Neural progenitor cell (in vitro differentiated cells): ENCODE measurements at regions not wholly inside any gene's neighbourhood (a gene's known extent, or its start where the extent isn't known, plus 50 kb on each side); places are given as distances from the start of the nearest gene placed in this dataset.

ENCODE experiments used
- EZH2 ChIP-seq: fragments of 200-600 bp; sonication (generic); IDR thresholded peaks from 2 replicates; pipeline ENCODE4 v1.6.1; 2017; ENCODE audit warnings: antibody characterized with exemption, mild to moderate bottlenecking, moderate library complexity
- EZH2phosphoT487 ChIP-seq: fragments of 200-600 bp; sonication (generic); IDR thresholded peaks from 2 replicates; pipeline ENCODE4 v1.6.1; 2017; ENCODE audit warnings: antibody characterized with exemption
- TF ChIP-seq, protein P1 (sequence below): fragments of 200-600 bp; sonication (generic); IDR thresholded peaks from 2 replicates; pipeline ENCODE4 v1.5.1; 2017; ENCODE audit warnings: antibody characterized with exemption, mild to moderate bottlenecking

DNA sequence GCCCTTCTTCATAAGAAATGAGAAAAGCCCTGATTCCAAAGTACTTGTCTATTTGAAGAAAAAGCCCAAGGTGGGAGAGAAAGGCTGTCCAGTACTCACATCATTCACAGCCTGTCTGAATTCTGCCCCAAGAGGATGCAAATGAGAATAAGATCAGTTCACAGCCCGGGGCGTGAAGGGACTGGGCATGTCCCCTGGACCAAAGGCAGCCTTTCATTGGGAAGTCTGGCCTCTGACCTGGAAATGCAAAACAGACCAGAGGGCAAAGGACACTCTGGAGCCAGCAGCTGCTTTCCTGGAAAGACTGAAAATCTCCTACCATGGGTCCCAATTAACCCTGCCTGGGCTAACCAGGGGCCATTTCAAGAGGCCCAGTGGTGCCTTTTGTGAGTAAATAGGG, 191.2 kb upstream of the PELI2 start:
- TF ChIP-seq, protein P1, sequence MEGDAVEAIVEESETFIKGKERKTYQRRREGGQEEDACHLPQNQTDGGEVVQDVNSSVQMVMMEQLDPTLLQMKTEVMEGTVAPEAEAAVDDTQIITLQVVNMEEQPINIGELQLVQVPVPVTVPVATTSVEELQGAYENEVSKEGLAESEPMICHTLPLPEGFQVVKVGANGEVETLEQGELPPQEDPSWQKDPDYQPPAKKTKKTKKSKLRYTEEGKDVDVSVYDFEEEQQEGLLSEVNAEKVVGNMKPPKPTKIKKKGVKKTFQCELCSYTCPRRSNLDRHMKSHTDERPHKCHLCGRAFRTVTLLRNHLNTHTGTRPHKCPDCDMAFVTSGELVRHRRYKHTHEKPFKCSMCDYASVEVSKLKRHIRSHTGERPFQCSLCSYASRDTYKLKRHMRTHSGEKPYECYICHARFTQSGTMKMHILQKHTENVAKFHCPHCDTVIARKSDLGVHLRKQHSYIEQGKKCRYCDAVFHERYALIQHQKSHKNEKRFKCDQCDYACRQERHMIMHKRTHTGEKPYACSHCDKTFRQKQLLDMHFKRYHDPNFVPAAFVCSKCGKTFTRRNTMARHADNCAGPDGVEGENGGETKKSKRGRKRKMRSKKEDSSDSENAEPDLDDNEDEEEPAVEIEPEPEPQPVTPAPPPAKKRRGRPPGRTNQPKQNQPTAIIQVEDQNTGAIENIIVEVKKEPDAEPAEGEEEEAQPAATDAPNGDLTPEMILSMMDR, result no peak
- no peak for TF ChIP-seq EZH2
- TF ChIP-seq EZH2phosphoT487, result no peak
